Endodermal cell (in vitro differentiated cells): ENCODE measurements at regions not wholly inside any gene's neighbourhood (a gene's known extent, or its start where the extent isn't known, plus 50 kb on each side); places are given as distances from the start of the nearest gene placed in this dataset.

Source experiments
- DNase-seq: peaks from one replicate; pipeline ENCODE4 v3.0.0-alpha.2; 2017
- H3K27ac ChIP-seq: 2 replicates; pipeline ENCODE4 v1.5.1; 2013; ENCODE audit warnings: mild to moderate bottlenecking, low read depth, low read length, moderate library complexity
- H3K27me3 ChIP-seq: 2 replicates; pipeline ENCODE4 v1.6.1; 2013; ENCODE audit warnings: mild to moderate bottlenecking, low read length, moderate library complexity; ENCODE audit not compliant: insufficient read depth, control insufficient read depth, poor library complexity, severe bottlenecking
- H3K36me3 ChIP-seq: 2 replicates; pipeline ENCODE4 v1.7.0; 2013; ENCODE audit warnings: mild to moderate bottlenecking, low read length, moderate library complexity; ENCODE audit not compliant: control insufficient read depth, insufficient read depth
- H3K4me1 ChIP-seq: one replicate; pipeline ENCODE4 v1.7.0; 2013; ENCODE audit warnings: low read length; ENCODE audit not compliant: control insufficient read depth, insufficient read depth
- H3K4me3 ChIP-seq: 2 replicates; pipeline ENCODE4 v1.5.1; 2013; ENCODE audit warnings: mild to moderate bottlenecking, low read length, moderate library complexity
- H3K9ac ChIP-seq: 2 replicates; pipeline ENCODE4 v1.6.1; 2013; ENCODE audit warnings: mild to moderate bottlenecking, low read length, moderate library complexity; ENCODE audit not compliant: poor library complexity, severe bottlenecking; ENCODE audit errors: extremely low read depth
- H3K9me3 ChIP-seq: 2 replicates; pipeline ENCODE4 v1.6.1; 2013; ENCODE audit warnings: mild to moderate bottlenecking, low read length, moderate library complexity; ENCODE audit not compliant: control insufficient read depth
- H3K27ac Mint-ChIP-seq: 2 replicates; pipeline ENCODE4 v1.8.0; 2020; ENCODE audit warnings: mixed read lengths
- H3K27me3 Mint-ChIP-seq: 2 replicates; pipeline ENCODE4 v1.8.0; 2021; ENCODE audit warnings: mild to moderate bottlenecking, mixed read lengths; ENCODE audit not compliant: insufficient read depth
- H3K36me3 Mint-ChIP-seq: 2 replicates; pipeline ENCODE4 v1.8.0; 2020; ENCODE audit warnings: low read depth, mixed read lengths
- H3K4me1 Mint-ChIP-seq: 2 replicates; pipeline ENCODE4 v1.8.0; 2020; ENCODE audit warnings: mixed read lengths
- H3K4me3 Mint-ChIP-seq: 2 replicates; pipeline ENCODE4 v1.8.0; 2020; ENCODE audit warnings: mild to moderate bottlenecking, moderate library complexity, mixed read lengths
- H3K9me3 Mint-ChIP-seq: 2 replicates; pipeline ENCODE4 v1.8.0; 2020; ENCODE audit warnings: mild to moderate bottlenecking, mixed read lengths
- WGBS, 2 experiments: methylation state at CpG; one replicate each; pipeline versions ENCODE4 v1.1.5 to v1.1.7; 2013; ENCODE audit warnings: missing lambda C conversion rate in 2 of 2, mixed read lengths in 1 of 2; ENCODE audit not compliant: insufficient coverage in 1 of 2, insufficient read length in 1 of 2; 5-methylcytosine and 5-hydroxymethylcytosine counted together
- TF ChIP-seq, protein P1 (sequence below): fragments of 200-600 bp; sonication (generic); conservative IDR thresholded peaks from 2 replicates; pipeline ENCODE4 v1.5.0; 2021; ENCODE audit warnings: antibody characterized with exemption, mild to moderate bottlenecking

- H3K36me3 ChIP-seq = no peaks in the 10 kb centered on the region
- Mint-ChIP-seq H3K4me3 (no peak overlapping the region), H3K36me3 (no peaks in the 10 kb centered on the region), H3K4me1 (no peaks in the 10 kb centered on the region), H3K27me3 (no peaks in the 10 kb centered on the region), H3K27ac (no peak overlapping the region), H3K9me3 (no peaks in the 10 kb centered on the region)
- H3K9ac ChIP-seq = no peak overlapping the region
- no peak overlapping the region for H3K4me3 ChIP-seq
- H3K27ac ChIP-seq = no peak overlapping the region
- no peak for DNase-seq
- no peaks in the 10 kb centered on the region for H3K27me3 ChIP-seq
- H3K4me1 ChIP-seq = no peaks in the 10 kb centered on the region
- 93 to 100% methylated on average over 1 of the region's 1 CpG for WGBS, 2 experiments
- TF ChIP-seq, protein P1, sequence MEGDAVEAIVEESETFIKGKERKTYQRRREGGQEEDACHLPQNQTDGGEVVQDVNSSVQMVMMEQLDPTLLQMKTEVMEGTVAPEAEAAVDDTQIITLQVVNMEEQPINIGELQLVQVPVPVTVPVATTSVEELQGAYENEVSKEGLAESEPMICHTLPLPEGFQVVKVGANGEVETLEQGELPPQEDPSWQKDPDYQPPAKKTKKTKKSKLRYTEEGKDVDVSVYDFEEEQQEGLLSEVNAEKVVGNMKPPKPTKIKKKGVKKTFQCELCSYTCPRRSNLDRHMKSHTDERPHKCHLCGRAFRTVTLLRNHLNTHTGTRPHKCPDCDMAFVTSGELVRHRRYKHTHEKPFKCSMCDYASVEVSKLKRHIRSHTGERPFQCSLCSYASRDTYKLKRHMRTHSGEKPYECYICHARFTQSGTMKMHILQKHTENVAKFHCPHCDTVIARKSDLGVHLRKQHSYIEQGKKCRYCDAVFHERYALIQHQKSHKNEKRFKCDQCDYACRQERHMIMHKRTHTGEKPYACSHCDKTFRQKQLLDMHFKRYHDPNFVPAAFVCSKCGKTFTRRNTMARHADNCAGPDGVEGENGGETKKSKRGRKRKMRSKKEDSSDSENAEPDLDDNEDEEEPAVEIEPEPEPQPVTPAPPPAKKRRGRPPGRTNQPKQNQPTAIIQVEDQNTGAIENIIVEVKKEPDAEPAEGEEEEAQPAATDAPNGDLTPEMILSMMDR = no peak
- no peaks in the 10 kb centered on the region for H3K9me3 ChIP-seq
Observed at GRCh38 chr16:64061621-64062020, 1060.2 kb downstream of the CDH11 start.

DNA sequence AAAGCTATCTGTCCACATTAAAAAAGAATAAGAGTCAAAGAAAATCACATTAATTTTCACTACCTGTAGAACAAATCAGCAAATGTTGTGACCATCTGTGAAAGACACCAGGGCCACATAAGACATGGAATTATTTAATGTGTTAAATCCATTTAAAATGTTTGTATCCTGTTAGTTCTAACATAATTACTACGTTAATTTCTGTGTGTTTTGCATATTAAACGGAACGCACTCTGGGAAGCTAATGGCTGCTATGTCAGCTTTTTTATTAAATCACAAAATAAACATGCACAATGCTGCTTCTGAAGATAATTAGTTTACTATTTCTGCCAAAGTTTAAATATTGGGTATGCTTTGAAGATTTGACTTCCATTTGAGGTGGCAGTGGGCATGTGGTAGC is 1061.2 kb downstream of the CDH11 start:
- Mint-ChIP-seq H3K27ac (no peak overlapping the region), H3K36me3 (no peaks in the 10 kb centered on the region), H3K9me3 (no peaks in the 10 kb centered on the region), H3K4me1 (no peaks in the 10 kb centered on the region), H3K4me3 (no peak overlapping the region), H3K27me3 (no peaks in the 10 kb centered on the region)
- TF ChIP-seq, protein P1 = no peak
- WGBS, 2 experiments = 89 to 100% methylated on average over 1 to 3 of the region's 3 CpGs
- Histone ChIP-seq H3K4me1 (no peaks in the 10 kb centered on the region), H3K36me3 (no peaks in the 10 kb centered on the region), H3K27me3 (no peaks in the 10 kb centered on the region), H3K27ac (no peak overlapping the region), H3K9me3 (no peaks in the 10 kb centered on the region), H3K4me3 (no peak overlapping the region), H3K9ac (no peak overlapping the region)
- DNase-seq = no peak

- WGBS, 2 experiments = 90 to 99% methylated on average over 2 to 3 of the region's 3 CpGs
- Mint-ChIP-seq H3K27me3 (no peaks in the 10 kb centered on the region), H3K4me3 (no peak overlapping the region), H3K36me3 (no peaks in the 10 kb centered on the region), H3K9me3 (no peaks in the 10 kb centered on the region), H3K27ac (no peak overlapping the region), H3K4me1 (no peaks in the 10 kb centered on the region)
- no peaks in the 10 kb centered on the region for H3K9me3 ChIP-seq
- TF ChIP-seq, protein P1 = no peak
- H3K27ac ChIP-seq = no peak overlapping the region
- DNase-seq = no peak
- no peaks in the 10 kb centered on the region for H3K4me1 ChIP-seq
- H3K4me3 ChIP-seq = no peak overlapping the region
- H3K27me3 ChIP-seq = no peaks in the 10 kb centered on the region
- no peaks in the 10 kb centered on the region for H3K36me3 ChIP-seq
- no peak overlapping the region for H3K9ac ChIP-seq
Observed at GRCh38 chr16:64058685-64059084, 1063.2 kb downstream of the CDH11 start.
